Stimulated activated CD4-positive, alpha-beta T cell treated with anti-CD3 and anti-CD28 coated beads, Interleukin-1b, Interleukin-23, amount 100 ng/mL, for 1 hour (primary cell): ENCODE measurements at regions not wholly inside any gene's neighbourhood (a gene's known extent, or its start where the extent isn't known, plus 50 kb on each side); places are given as distances from the start of the nearest gene placed in this dataset.
"Not testable (repeated sequence)": the region's sequence is repeated elsewhere in the genome, so short reads cannot be mapped to it uniquely, and the experiment has no call there.

Experiments used
- DNase-seq, 2 donors: peaks; one replicate each; pipeline ENCODE4 v3.0.0-alpha.2; 2020; ENCODE audit warnings: low read depth in 2 of 2

DNA sequence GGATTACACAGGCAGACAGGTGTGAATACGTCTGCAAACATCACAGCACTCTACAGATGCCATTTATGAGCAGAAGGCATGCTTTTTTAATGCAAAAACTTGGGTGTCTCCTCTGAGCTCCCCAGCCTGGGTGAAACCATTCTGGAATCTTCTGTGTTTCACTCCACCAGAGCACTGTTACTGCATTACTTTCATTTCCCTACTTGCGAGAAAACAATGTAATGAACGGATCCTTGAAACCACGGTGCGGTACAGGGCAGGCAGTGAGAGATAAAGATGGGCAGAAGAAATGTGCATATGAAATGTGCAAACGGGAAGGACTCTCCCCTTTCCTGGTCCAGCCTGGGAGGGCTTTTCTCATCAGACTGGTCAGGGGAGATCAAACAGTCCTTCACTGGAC, 584.3 kb upstream of the KLF4 start:
- no peak for DNase-seq

DNA sequence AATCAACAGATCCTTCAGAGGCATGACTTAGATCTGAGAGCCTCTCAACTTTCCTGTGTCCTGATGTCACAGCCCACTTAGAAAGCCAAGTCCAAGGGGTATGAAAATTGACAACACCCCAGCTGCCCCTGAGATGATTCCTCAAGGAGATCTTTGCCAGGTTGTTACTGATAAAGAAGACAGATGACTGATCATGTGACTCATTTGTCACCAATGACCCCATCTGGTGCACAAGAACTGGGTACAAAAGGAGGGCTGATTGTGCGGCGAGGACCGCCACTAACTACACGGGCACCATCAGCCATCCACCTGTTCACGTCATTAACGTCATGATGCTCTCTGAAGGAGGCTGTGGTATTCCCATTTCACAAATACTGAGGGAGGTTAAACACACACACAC, 583.2 kb upstream of the KLF4 start:
- no peak for DNase-seq

DNA sequence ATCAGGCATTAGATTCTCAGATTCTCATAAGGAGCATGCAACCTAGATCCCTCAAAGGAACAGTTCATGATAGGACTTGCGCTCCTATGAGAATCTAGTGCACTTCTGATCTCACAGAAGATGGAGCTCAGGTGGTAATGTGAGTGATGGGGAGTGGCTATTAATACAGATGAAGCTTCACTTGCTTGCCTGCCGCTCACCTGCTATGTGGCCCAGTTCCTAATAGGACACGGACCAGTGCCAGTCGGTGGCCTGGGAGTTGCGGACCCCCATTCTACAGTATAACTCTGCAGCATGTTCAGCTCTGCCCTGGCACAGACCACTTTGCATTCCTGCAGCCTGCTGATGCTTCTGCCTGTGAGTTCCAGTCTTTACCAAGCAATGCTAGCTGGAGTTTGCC, 581.3 kb upstream of the KLF4 start:
- no peak for DNase-seq

DNA sequence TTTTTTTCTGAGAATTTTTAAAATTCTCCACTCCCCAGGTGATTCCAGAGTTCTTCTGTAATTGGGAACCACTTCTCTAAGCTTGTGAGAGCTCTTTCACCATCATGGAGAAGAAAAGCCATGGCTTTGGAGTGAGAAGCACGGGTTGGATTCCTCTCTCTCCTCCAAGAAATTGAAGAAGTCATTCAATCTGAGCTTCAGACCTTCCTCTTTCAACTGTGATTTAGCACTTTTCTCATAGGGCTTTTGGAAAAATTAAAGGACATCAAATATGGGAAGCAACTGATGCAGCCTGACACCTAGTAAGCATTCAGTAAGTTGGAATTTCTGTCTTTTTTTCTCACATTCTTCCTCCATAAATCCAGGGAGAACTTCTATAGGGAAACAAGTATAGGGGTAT, 580.4 kb upstream of the KLF4 start:
- no peak for DNase-seq

DNA sequence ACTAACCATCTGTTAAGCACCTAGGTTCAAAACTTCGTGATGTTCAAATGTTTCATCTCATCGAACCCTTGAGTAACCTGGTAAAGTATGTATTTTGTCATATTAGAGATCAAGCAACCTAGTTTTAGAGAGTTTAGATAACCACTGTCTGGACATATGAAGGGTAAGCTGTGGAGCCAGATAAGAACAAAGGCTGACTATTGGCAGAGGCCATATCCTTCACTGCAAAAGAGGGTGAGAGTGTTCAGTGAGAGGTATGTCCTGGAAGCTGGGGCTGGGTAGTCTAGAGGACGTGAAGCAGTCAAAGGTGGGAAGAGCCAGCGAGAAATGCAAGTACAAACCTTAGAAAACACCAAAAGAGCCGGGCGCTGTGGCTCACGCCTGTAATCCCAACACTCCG, 573.1 kb upstream of the KLF4 start:
- no peak for DNase-seq

DNA sequence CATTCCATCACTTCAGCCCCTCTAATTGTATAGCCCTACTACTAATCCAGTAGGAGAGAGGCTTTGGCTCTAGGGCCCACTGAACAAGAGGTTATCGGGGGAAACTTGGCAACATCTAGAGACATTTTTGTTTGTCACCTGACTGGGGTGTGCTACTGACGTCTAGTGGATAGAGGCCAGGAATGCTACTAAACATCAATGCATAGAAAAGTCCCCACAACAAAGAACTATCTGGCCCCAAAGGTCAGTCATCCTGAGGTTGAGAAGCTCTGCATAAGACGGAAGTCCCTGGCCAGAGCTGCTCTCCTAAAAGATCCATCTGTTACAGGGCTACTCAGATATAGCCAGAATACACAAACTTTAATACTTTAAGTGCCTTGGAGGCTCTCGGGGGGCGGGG, 570.6 kb upstream of the KLF4 start:
- DNase-seq, result no peak

DNA sequence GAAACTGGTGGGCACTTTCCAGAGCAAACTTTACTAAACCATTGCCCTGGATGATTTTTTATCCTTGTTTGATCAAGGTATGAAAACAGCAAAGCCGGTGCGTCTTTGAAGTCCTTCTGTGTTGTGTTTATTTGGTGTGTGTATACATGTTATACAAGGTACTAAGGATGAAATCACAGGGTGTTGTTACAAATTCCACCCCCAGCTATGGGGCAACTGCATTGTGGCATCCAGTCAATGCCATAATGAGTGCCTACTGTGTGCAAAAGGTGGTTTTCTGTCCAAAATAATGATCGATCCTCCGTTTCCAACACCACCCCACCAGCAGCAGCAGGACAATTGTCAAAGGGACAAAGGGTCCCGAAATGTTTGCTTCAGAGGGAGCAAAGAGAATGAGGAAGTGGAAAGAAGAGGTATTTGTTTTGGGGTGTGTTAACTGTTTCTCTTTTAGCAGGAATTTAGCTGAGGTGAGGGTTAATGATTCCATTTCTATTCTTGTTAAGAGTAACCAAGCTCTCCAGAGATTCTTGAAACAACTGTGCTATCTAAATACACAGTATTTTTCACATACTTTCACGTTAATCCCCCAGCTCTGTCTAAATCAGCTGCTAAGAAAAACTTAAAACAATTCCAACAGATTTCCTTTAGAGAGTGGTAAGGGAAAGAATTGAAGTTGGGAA, 568.7 kb upstream of the KLF4 start:
- no peak for DNase-seq

DNA sequence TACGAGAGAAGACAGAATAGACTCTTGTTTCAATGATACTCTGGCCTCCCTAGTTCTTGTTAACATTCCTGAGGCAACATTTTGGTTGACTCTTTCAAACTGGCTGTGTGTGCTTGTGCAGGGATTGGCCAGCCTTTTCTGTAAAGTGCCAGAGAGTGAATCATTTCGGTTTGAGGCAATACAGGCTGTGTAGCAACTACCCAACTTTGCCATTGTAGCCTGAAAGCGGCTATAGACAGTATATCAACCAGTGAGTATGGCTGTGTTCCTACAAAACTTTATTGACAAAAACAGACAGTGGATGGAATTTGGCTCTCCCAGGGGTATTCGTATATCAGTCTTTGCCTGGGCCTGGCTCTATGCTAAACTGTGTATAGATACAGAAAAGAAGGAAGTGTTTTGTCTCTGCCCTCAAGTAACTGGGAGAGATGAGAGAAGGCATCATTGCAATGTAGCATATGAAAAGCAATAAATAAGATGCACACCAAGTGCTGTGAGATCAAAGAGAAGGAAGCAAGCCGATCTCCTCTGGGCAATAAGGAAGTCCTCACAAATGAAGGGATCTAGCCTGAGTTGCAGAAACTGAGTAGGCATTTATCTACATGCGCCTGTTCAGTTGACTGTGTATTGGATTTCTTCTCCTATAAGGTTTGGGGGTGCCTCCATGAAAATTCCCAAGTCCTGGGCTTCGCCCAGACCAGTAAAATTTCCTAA, 568.0 kb upstream of the KLF4 start:
- no peak for DNase-seq

DNA sequence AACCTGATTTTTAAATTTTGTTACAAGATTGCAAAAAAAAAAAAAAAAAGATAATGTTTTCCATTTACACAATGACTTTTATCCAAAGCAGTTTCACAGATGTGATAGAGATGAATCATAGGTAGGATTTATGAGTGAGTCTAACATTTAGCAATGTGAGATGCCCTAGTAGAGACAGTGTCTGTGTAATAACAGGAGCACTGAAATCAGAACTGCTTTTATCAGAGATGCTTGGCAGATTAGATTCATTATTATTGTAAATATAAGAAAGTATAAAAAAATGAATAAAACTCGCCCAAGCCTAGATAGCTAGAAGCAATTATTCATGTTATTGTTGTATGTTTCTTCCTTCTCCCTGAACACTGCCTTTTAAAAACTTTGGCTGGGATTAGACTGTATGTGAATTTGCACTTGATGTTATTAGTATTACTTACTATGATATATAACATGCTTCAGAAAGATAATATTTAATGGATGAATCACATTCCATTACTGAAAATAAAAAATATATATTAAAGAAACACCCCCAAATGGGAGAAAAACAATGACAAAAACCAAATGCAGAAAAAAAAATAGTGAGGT, 567.3 kb upstream of the KLF4 start:
- DNase-seq, result no peak

DNA sequence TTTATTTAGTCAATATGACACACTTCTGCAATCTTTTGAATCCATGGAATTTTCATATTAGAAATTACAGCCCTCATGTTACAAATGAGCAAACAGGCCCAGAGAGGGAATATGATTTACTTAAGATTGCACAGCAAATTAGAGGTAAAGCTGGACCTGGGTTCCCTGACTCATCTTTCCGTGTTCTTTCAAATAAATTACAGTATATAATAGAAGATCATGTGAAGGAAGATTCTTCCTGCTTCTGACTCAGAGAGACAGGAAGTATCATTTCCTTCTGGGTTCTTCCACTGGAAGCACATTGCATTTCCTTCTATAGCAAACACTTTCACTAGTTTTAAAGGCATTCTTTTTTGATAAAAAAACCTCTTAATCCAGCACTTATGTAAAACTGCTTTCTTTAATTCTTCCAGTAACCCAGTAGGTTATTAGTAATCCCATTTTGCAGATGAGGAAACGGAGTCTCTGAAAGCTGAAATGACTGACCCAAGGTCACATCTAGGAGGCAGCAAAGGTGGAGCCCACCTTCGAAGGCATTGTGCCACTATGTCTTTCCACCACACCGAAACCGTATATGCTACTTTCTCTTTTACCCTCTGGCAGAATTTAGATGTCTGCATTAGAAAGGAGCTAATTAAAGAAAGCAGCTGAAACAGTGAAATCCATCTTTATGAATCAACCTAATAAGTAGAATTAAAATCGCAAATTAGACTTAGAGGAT, 566.7 kb upstream of the KLF4 start:
- DNase-seq, result no peak

DNA sequence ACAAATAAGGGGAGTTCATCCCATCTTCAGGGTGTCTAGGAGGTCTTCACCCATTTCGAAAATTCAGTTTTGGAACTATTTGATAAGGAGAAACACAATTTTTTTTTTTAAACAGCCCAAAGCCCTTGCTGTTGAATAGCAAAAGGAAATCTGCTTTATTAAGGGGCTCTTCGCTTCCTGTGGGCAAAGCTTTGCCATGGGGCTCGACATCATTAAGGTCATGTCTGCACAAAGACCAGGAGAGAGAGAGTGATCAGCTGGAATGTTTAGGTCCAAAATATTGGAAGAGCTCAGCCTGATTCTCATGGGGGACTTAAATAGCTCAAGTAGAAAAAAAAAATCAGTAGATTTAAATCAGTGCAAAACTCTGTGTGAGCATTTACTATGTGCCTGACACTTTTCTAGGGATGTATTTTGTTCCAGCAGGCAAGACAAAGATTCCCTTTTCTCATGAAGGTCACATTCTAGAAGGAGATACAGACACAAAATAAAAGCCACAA, 564.6 kb upstream of the KLF4 start:
- no peak for DNase-seq

DNA sequence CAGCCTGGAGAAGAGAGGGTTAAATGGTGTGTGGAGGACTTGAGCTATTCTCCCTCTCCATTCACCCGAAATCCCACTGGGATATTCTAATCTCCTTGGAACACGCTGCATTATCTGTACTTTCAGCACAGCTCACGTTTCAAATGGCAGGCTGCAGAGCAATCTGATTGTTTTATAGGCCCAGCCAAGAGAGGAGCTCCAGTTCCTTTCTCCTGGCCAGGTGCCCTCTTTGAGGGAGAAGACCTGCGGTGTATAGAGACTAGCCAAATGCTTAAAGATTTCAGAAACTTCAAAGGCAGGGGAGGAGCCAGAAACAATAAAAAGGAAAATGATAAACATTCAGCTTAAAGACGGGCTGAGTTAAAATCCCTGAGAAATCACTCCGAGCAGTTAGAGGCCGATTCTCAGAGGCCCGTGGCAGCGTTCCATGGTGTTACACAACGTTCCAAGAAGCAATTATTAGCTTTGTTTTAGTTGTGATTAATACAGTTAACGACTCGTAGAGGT, 564.0 kb upstream of the KLF4 start:
- no peak for DNase-seq

DNA sequence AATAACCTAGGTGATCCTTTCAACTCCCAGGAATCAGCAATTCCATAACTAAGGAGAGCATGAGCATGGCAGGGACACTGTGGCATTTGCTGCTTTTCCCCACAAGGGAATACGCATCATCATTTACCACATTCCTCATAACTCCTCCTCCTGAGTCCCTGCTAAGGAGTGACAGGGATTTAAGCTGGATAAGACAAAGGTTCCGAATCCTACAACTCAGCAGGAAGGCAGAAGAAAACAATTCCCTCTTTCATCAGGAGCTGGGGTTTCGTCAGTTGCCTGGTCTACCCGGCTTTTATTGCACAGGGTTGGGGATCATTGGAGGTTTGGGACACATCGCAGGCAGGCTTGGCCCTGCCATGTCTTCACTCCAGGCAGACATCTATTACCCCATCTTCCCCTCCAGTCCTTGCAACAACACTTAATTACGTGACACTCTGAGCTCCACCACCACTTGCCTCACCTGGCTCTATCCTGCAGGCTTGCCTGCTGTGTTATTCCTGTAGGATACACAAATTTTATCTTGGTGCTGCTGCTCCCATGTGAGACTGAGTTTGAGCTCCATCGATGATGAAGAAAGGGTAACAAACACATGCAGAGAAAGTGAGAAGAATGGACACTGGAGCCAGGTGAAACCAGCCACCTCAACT, 563.0 kb upstream of the KLF4 start:
- no peak for DNase-seq

DNA sequence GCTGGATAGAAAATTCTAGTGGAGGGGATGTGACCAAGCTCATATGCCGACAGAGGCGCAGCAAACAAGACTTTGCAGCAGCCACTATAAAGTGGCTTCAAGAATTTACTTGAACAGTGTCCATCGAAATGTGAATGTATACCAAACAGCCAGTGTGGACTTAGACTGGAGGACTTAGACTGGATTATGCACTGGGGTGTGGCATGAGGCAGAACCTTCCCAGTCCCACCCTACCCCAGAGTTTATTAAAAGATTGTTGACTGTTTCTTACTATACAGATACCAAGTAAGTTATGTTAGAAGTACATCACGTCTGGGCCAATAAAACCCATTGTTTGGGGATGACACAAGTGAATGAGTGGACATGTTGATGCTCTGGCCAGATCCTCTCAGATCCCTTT, 561.3 kb upstream of the KLF4 start:
- DNase-seq, result no peak

DNA sequence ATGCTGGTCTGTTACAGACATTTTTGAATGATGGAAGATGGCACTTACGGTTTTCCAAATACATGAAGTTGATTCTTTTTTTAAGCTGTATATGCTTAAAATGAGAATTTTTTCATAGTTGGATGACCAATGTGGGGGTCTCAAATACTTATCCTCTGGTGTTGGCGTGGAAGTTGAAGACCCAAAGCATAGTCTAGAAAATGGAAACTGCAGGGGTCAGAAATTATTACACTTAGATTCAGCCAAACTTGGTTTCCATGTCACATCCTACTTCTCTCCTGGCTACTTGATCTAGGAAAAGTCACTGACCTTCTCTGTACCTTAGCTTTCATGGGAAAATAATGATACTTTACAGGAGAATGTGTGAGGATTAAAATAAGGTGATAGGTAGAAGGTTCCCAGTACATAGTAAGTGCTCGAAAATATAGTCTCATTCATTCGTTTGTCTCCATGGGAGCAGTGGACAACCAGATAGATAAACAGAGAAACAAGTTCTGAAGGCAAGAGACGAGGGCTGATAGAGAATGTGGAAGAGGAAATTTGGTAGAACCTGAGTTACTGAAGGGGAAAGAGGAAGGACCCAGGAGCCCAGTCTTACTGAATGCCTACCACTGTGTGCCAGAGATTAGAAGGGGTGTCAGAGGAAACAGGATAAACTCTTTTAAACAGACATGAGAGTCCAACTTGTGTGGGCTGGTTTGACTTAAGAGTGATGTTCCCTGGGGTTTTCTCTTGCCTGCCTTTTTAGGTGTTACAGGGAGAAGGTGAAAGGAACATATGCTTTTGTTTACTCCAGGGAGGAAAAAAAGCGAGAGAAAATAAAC, 560.3 kb upstream of the KLF4 start:
- no peak for DNase-seq

DNA sequence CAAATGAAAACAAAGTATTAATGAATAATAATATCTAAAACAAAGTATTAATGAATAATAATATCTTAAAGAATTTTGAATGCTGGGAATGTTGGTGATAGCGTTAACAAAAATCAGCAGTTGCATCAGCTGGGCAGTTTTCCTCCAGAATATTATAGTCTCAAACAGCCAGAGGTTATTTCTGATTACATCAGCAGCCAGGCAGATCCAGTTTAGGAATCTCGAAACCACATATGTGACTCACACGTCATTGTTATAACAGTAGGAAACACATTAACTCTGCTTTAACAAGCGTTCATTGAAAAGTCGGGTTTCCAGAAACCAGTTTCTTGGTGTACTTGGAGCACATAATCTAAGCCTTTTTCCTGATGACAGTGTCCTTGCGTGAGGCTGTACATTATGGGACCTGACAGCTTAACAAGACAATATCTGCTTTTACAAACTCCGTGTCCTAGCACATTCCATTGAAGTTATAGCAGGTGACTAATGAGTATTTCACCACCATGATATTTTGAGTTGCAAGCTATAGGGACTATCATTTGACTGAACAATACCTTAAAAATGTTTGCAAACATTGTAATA, 559.5 kb upstream of the KLF4 start:
- no peak for DNase-seq

DNA sequence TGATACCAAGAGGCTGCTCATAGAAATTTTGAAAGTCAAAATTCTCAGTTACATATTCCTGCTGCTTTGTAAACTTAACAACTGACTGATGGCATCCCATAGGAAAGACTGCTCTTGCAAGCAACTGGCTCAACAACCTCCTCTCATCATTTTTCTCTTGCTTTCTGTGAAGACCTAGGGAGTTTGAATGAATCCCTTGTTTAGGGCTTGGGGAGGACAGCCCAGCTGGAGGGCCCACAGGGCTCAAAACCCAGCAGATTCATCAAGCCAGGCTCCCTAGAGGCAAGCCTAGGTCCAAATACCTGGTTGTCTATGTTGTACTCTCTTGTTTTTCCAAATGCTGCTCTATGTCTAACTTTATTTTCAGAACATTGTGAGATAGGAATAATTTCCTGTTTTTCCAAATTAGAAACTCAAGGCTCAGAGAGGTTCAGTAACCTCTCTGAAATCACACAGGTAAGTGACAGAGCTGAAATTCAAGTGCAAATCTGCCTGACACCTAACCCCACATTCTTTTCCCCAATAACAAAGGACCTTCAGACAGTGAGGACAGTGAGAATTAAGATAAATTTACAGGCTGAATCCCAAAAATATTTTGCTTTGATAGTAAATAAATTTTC, 558.9 kb upstream of the KLF4 start:
- DNase-seq, result no peak

DNA sequence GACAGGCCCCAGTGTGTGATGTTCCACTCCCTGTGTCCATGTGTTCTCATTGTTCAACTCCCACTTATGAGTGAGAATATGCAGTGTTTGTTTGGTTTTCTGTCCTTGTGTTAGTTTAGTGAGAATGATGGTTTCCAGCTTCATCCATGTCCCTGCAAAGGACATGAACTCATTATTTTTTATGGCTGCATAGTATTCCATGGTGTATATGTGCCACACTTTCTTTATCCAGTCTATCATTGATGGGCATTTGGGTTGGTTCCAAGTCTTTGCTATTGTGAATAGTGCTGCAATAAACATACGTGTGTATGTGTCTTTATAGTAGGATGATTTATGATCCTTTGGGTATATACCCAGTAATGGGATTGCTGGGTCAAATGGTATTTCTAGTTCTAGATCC, 558.2 kb upstream of the KLF4 start:
- not testable (repeated sequence) for DNase-seq

DNA sequence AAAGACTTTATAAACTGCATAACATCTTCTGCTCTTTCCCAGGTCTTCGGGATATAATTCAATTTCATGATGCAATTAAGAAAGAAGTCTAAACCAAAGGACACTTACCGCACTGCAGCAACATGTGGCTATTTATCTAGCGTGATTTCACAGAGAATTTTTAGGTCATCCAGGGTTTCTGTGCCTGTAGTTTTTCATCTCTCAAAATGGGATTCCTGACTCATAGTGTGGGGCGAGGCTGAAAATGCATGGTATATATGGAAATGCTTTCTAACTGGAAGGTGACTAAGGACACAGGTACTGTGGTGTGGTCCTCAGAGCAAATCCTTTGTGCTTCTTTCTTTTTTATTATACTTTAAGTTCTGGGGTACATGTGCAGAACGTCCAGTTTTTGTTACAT, 557.7 kb upstream of the KLF4 start:
- no peak for DNase-seq

DNA sequence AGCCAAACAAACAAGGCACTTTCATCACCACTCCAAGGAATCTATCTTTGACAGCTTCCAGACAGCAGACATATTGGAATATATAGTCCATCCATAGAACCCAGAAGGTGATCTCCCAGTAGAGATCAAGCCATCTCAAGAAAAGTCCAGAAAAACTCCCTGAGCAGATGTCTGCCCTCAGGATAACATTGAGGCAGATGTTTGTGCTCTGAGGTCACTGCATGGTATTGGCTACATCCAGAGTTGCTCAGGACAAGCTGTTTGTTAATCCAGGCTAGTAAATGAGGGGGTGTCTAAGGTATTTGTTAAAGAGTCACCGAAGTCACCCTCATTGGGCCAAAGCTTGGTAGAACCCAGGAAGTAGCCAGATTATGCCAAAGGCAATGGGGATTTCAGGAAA, 556.3 kb upstream of the KLF4 start:
- DNase-seq, result no peak
